ENCODE measurements at regions not wholly inside any gene's neighbourhood (a gene's known extent, or its start where the extent isn't known, plus 50 kb on each side); places are given as distances from the start of the nearest gene placed in this dataset.

- Histone ChIP-seq H3K36me3 (ENCODE audit: insufficient read depth, low read length) (no peaks in the 10 kb centered on the region), H2AFZ (ENCODE audit: low read depth, low read length) (peak overlapping the region; percentile 2), H3F3A (ENCODE audit: insufficient read depth, low read length, poor library complexity, severe bottlenecking) (no peaks in the 10 kb centered on the region), H3K9me3 (ENCODE audit: low read length) (no peaks in the 10 kb centered on the region), H3K9me2 (ENCODE audit: insufficient read depth, low read length) (no peaks in the 10 kb centered on the region), H4K20me1 (ENCODE audit: insufficient read depth) (no peaks in the 10 kb centered on the region), H3K4me3 (ENCODE audit: low read length) (no peak overlapping the region), H3K27me3 (ENCODE audit: insufficient read depth, low read depth, low read length) (no peaks in the 10 kb centered on the region), H3K79me2 (replicated peaks; ENCODE audit: insufficient read depth, low read length) (no peaks in the 10 kb centered on the region), H3K9ac (ENCODE audit: low read length) (peak overlapping the region; percentile 13), H3K27ac (ENCODE audit: low read length) (no peak overlapping the region), H3K4me2 (ENCODE audit: low read length) (no peak overlapping the region)
- no peak for TF ChIP-seq EZH2 (IDR thresholded peaks at IDR 0.05; ENCODE audit: borderline replicate concordance, insufficient read depth, low read length, poor library complexity, severe bottlenecking)
- no peak for TF ChIP-seq TAF1 (IDR thresholded peaks at IDR 0.05; ENCODE audit: low read depth)
- TF ChIP-seq RAD21 (conservative IDR thresholded peaks at IDR 0.05), result no peak
- TF ChIP-seq, protein P1, sequence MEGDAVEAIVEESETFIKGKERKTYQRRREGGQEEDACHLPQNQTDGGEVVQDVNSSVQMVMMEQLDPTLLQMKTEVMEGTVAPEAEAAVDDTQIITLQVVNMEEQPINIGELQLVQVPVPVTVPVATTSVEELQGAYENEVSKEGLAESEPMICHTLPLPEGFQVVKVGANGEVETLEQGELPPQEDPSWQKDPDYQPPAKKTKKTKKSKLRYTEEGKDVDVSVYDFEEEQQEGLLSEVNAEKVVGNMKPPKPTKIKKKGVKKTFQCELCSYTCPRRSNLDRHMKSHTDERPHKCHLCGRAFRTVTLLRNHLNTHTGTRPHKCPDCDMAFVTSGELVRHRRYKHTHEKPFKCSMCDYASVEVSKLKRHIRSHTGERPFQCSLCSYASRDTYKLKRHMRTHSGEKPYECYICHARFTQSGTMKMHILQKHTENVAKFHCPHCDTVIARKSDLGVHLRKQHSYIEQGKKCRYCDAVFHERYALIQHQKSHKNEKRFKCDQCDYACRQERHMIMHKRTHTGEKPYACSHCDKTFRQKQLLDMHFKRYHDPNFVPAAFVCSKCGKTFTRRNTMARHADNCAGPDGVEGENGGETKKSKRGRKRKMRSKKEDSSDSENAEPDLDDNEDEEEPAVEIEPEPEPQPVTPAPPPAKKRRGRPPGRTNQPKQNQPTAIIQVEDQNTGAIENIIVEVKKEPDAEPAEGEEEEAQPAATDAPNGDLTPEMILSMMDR (IDR thresholded peaks at IDR 0.05; ENCODE audit: poor library complexity, severe bottlenecking), result no peak
- TF ChIP-seq EP300 (conservative IDR thresholded peaks at IDR 0.05; ENCODE audit: poor library complexity, severe bottlenecking), result no peak
- no peak for TF ChIP-seq POLR2AphosphoS5 (IDR thresholded peaks at IDR 0.05)
- TF ChIP-seq, protein P2, sequence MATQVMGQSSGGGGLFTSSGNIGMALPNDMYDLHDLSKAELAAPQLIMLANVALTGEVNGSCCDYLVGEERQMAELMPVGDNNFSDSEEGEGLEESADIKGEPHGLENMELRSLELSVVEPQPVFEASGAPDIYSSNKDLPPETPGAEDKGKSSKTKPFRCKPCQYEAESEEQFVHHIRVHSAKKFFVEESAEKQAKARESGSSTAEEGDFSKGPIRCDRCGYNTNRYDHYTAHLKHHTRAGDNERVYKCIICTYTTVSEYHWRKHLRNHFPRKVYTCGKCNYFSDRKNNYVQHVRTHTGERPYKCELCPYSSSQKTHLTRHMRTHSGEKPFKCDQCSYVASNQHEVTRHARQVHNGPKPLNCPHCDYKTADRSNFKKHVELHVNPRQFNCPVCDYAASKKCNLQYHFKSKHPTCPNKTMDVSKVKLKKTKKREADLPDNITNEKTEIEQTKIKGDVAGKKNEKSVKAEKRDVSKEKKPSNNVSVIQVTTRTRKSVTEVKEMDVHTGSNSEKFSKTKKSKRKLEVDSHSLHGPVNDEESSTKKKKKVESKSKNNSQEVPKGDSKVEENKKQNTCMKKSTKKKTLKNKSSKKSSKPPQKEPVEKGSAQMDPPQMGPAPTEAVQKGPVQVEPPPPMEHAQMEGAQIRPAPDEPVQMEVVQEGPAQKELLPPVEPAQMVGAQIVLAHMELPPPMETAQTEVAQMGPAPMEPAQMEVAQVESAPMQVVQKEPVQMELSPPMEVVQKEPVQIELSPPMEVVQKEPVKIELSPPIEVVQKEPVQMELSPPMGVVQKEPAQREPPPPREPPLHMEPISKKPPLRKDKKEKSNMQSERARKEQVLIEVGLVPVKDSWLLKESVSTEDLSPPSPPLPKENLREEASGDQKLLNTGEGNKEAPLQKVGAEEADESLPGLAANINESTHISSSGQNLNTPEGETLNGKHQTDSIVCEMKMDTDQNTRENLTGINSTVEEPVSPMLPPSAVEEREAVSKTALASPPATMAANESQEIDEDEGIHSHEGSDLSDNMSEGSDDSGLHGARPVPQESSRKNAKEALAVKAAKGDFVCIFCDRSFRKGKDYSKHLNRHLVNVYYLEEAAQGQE (IDR thresholded peaks at IDR 0.05; ENCODE audit: borderline replicate concordance), result no peak
- no peak for TF ChIP-seq MXI1 (conservative IDR thresholded peaks at IDR 0.05; ENCODE audit: poor library complexity, severe bottlenecking)
- TF ChIP-seq SMC3 (conservative IDR thresholded peaks at IDR 0.05; ENCODE audit: poor library complexity), result no peak
These were observed 153.0 kb upstream of the DPYD start for GRCh38 chr1:98073823-98074222.

DNA sequence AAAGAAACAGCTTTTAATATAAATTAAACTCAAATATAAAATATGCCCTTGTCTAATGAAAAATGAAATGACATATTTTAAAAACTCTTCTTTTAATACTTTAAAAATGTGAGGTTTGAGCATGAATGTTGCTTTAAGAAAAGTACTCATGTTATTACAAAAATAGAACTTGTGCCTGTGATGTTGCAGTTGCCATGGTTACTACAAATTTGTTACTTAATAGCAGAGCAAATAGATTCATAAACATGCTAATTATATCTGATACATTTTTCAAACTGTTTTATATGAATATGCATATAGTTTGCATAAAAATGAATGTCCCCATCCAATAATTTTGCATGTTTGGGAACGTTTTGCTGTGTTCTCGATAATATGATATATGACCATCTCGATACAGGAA lies 152.3 kb upstream of the DPYD start:
- Histone ChIP-seq H3K9me2 (ENCODE audit: insufficient read depth, low read length) (no peaks in the 10 kb centered on the region), H3K27me3 (ENCODE audit: insufficient read depth, low read depth, low read length) (no peaks in the 10 kb centered on the region), H3K9ac (ENCODE audit: low read length) (no peak overlapping the region), H3K27ac (ENCODE audit: low read length) (no peak overlapping the region), H2AFZ (ENCODE audit: low read depth, low read length) (no peak overlapping the region), H3K4me2 (ENCODE audit: low read length) (no peak overlapping the region), H4K20me1 (ENCODE audit: insufficient read depth) (no peaks in the 10 kb centered on the region), H3F3A (ENCODE audit: insufficient read depth, low read length, poor library complexity, severe bottlenecking) (no peaks in the 10 kb centered on the region), H3K79me2 (replicated peaks; ENCODE audit: insufficient read depth, low read length) (no peaks in the 10 kb centered on the region), H3K9me3 (ENCODE audit: low read length) (no peaks in the 10 kb centered on the region), H3K4me3 (ENCODE audit: low read length) (no peak overlapping the region), H3K36me3 (ENCODE audit: insufficient read depth, low read length) (no peaks in the 10 kb centered on the region)
- no peak for TF ChIP-seq TAF1 (IDR thresholded peaks at IDR 0.05; ENCODE audit: low read depth)
- TF ChIP-seq RAD21 (conservative IDR thresholded peaks at IDR 0.05), result no peak
- TF ChIP-seq MXI1 (conservative IDR thresholded peaks at IDR 0.05; ENCODE audit: poor library complexity, severe bottlenecking), result no peak
- no peak for TF ChIP-seq SMC3 (conservative IDR thresholded peaks at IDR 0.05; ENCODE audit: poor library complexity)
- TF ChIP-seq POLR2AphosphoS5 (IDR thresholded peaks at IDR 0.05), result no peak
- TF ChIP-seq, protein P1 (IDR thresholded peaks at IDR 0.05; ENCODE audit: poor library complexity, severe bottlenecking), result no peak
- no peak for TF ChIP-seq EP300 (conservative IDR thresholded peaks at IDR 0.05; ENCODE audit: poor library complexity, severe bottlenecking)
- TF ChIP-seq, protein P2 (IDR thresholded peaks at IDR 0.05; ENCODE audit: borderline replicate concordance), result no peak
- no peak for TF ChIP-seq EZH2 (IDR thresholded peaks at IDR 0.05; ENCODE audit: borderline replicate concordance, insufficient read depth, low read length, poor library complexity, severe bottlenecking)
